ENCODE measurements at regions not wholly inside any gene's neighbourhood (a gene's known extent, or its start where the extent isn't known, plus 50 kb on each side); places are given as distances from the start of the nearest gene placed in this dataset.

DNA sequence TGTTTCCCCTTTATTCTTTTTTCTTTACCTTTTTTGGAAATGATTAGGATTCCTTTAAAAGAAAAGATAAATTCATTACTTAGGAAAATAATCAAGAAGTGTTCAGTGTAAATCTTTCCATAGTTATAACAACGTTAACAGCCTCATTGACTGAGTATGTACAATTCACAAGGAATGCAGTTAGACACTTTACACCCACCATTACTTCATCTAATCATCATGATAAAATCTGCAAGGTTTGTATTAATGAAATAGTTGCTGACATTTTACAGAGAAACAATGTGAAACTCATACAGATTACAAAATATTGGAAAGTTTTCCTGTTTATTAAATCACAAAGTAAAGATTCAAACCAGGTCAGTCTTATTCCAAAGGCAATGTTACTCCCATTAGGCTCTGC is 59.3 kb upstream of the NEGR1 start:
- Histone ChIP-seq H3K9me3 (ENCODE audit: severe bottlenecking) (no peaks in the 10 kb centered on the region), H3K4me3 (ENCODE audit: severe bottlenecking) (no peak overlapping the region), H3K36me3 (ENCODE audit: low read depth) (no peaks in the 10 kb centered on the region), H3K27me3 (ENCODE audit: insufficient read depth, poor library complexity, severe bottlenecking) (no peaks in the 10 kb centered on the region), H3K27ac (ENCODE audit: poor library complexity, severe bottlenecking) (no peak overlapping the region), H3K4me1 (ENCODE audit: insufficient read depth, poor library complexity, severe bottlenecking) (no peaks in the 10 kb centered on the region)
- no peak for TF ChIP-seq CTCF (IDR thresholded peaks at IDR 0.05; ENCODE audit: poor library complexity, severe bottlenecking)
- no peak for ATAC-seq (ENCODE audit: low read depth)
- DNase-seq (ENCODE audit: low spot score), result no peak

DNA sequence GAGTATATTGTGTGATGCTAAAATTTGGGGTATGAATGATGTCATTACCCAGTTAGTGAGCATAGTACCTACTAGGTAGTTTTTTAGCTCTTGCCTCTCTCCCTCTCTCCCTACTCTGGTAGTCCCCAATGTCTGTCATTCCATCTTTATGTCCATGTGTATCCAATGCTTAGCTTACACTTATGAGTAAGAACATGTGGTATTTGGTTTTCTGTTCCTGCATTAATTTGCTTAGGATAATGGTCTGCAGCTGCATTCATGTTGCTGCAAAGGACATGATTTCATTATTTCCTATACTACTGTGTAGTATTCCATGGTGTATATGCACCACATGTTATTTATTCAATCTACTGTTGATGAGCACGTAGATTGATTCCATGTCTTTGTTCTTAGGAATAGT is 54.4 kb upstream of the NEGR1 start:
- no peak for ATAC-seq (ENCODE audit: low read depth)
- H3K4me3 ChIP-seq (ENCODE audit: severe bottlenecking), result no peak overlapping the region

More for the DNA sequence above, 54.4 kb upstream of the NEGR1 start:
- no peak for DNase-seq (ENCODE audit: low spot score)
- no peaks in the 10 kb centered on the region for H3K27me3 ChIP-seq (ENCODE audit: insufficient read depth, poor library complexity, severe bottlenecking)
- H3K9me3 ChIP-seq (ENCODE audit: severe bottlenecking), result no peaks in the 10 kb centered on the region
- H3K4me1 ChIP-seq (ENCODE audit: insufficient read depth, poor library complexity, severe bottlenecking), result no peaks in the 10 kb centered on the region
- H3K27ac ChIP-seq (ENCODE audit: poor library complexity, severe bottlenecking), result no peak overlapping the region
- no peaks in the 10 kb centered on the region for H3K36me3 ChIP-seq (ENCODE audit: low read depth)
- TF ChIP-seq CTCF (IDR thresholded peaks at IDR 0.05; ENCODE audit: poor library complexity, severe bottlenecking), result no peak

All from RWPE2 (cell line).